HL-60 (cell line): ENCODE measurements at regions not wholly inside any gene's neighbourhood (a gene's known extent, or its start where the extent isn't known, plus 50 kb on each side); places are given as distances from the start of the nearest gene placed in this dataset.

Source experiments
- DNase-seq, 2 experiments: peaks; one replicate each; pipeline ENCODE4 v3.0.0-alpha.2; 2010 to 2020; ENCODE audit warnings: low read depth in 1 of 2, low spot score in 1 of 2
- H3K27ac ChIP-seq: fragments of 250-450 bp; sonication (Bioruptor Pico); replicated peaks from 2 replicates; pipeline ENCODE4 v1.5.1; 2020; ENCODE audit warnings: mild to moderate bottlenecking, moderate library complexity
- H3K27me3 ChIP-seq: fragments of 250-450 bp; sonication (Bioruptor Pico); 2 replicates; pipeline ENCODE4 v1.5.1; 2021; ENCODE audit warnings: mild to moderate bottlenecking, moderate library complexity; ENCODE audit not compliant: insufficient read depth, poor library complexity, severe bottlenecking
- H3K4me3 ChIP-seq: replicated peaks from 2 replicates; pipeline ENCODE4 v1.5.1; 2011; ENCODE audit warnings: mild to moderate bottlenecking, control low read depth, low read length; ENCODE audit not compliant: insufficient read depth
- CTCF ChIP-seq: IDR thresholded peaks from one replicate; pipeline ENCODE4 v1.5.1; 2011; ENCODE audit warnings: low read length, control low read depth, inconsistent platforms; ENCODE audit not compliant: insufficient read depth
- GABPA ChIP-seq: IDR thresholded peaks from 2 replicates; pipeline ENCODE4 v1.6.1; 2012; ENCODE audit warnings: low read depth
- POLR2AphosphoS5 ChIP-seq: IDR thresholded peaks from 2 replicates; pipeline ENCODE4 v1.6.1; 2012; ENCODE audit warnings: low read depth
- SPI1 ChIP-seq: IDR thresholded peaks from 2 replicates; pipeline ENCODE4 v1.6.1; 2012; ENCODE audit warnings: low read depth, mild to moderate bottlenecking, borderline replicate concordance
- TF ChIP-seq, protein P1 (sequence below): IDR thresholded peaks from 2 replicates; pipeline ENCODE4 v1.6.1; 2012; ENCODE audit warnings: low read depth; ENCODE audit not compliant: insufficient replicate concordance

DNA sequence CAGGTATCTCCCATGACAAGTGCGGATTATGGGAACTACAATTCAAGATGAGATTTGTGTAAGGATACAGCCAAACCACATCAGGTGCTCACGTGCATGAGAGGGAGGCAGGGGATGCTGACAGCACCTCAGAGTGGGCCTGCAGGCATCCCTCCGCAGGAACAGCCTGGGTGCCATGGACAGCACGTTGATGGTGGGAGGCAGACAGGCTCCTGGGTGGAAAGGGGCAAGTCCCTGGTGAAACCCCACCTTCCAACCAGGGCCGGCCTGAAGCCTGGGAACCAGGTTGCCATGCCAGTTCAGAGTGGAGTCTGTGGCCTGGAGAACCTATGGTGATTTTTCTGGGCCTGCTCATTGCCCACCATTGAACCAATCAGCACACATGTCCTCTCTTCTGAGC lies 1469.6 kb downstream of the PCDH7 start:
- Histone ChIP-seq H3K4me3 (no peak overlapping the region), H3K27me3 (no peaks in the 10 kb centered on the region), H3K27ac (no peak overlapping the region)
- TF ChIP-seq GABPA (no peak), POLR2AphosphoS5 (no peak), CTCF (no peak), SPI1 (no peak)
- TF ChIP-seq, protein P1, sequence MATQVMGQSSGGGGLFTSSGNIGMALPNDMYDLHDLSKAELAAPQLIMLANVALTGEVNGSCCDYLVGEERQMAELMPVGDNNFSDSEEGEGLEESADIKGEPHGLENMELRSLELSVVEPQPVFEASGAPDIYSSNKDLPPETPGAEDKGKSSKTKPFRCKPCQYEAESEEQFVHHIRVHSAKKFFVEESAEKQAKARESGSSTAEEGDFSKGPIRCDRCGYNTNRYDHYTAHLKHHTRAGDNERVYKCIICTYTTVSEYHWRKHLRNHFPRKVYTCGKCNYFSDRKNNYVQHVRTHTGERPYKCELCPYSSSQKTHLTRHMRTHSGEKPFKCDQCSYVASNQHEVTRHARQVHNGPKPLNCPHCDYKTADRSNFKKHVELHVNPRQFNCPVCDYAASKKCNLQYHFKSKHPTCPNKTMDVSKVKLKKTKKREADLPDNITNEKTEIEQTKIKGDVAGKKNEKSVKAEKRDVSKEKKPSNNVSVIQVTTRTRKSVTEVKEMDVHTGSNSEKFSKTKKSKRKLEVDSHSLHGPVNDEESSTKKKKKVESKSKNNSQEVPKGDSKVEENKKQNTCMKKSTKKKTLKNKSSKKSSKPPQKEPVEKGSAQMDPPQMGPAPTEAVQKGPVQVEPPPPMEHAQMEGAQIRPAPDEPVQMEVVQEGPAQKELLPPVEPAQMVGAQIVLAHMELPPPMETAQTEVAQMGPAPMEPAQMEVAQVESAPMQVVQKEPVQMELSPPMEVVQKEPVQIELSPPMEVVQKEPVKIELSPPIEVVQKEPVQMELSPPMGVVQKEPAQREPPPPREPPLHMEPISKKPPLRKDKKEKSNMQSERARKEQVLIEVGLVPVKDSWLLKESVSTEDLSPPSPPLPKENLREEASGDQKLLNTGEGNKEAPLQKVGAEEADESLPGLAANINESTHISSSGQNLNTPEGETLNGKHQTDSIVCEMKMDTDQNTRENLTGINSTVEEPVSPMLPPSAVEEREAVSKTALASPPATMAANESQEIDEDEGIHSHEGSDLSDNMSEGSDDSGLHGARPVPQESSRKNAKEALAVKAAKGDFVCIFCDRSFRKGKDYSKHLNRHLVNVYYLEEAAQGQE, result no peak
- no peak for DNase-seq

DNA sequence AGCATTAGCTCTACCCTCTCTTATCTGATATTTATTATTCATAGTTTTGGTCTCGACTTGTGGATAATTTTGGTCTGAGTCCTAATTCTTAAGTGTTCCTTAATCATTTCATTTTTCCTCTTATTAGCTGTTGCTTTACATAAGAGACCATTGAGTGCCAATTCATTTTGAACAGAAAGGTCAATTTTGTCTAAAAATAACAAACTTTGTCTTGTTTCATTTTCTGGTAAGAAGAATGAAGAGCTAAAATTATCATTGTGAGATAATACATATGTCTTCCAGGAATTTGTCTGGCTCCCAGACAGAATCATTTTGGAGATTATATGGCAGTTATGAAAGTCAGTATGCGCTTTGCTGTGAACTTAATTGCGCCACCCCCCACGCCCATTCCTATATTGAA lies 1471.8 kb downstream of the PCDH7 start:
- DNase-seq, result no peak
- no peaks in the 10 kb centered on the region for H3K27me3 ChIP-seq
- no peak overlapping the region for H3K4me3 ChIP-seq
- TF ChIP-seq CTCF, result no peak
- no peak for TF ChIP-seq GABPA
- TF ChIP-seq, protein P1, result no peak
- TF ChIP-seq POLR2AphosphoS5, result no peak
- TF ChIP-seq SPI1, result no peak
- no peak overlapping the region for H3K27ac ChIP-seq

GRCh38 chr4:32192363-32192762 lies 1472.2 kb downstream of the PCDH7 start:
- Histone ChIP-seq H3K27me3 (no peaks in the 10 kb centered on the region), H3K27ac (no peak overlapping the region), H3K4me3 (no peak overlapping the region)
- TF ChIP-seq SPI1 (peak; percentile 66; the same call in 1 of the 2 replicates), GABPA (no peak)
- DNase-seq, result peak in 1 of 2 experiments; percentile 8

- Histone ChIP-seq H3K27me3 (no peaks in the 10 kb centered on the region), H3K27ac (no peak overlapping the region), H3K4me3 (no peak overlapping the region)
- no peak for TF ChIP-seq CTCF
- TF ChIP-seq SPI1, result no peak
- no peak for TF ChIP-seq GABPA
- TF ChIP-seq, protein P1, result no peak
- TF ChIP-seq POLR2AphosphoS5, result no peak
- no peak for DNase-seq
Observed at GRCh38 chr4:32192991-32193390, 1472.8 kb downstream of the PCDH7 start.
